Kidney epithelial cell (primary cell): ENCODE measurements at regions not wholly inside any gene's neighbourhood (a gene's known extent, or its start where the extent isn't known, plus 50 kb on each side); places are given as distances from the start of the nearest gene placed in this dataset.
"Not testable (repeated sequence)": the region's sequence is repeated elsewhere in the genome, so short reads cannot be mapped to it uniquely, and the experiment has no call there.

Experiments
- DNase-seq: peaks from one replicate; pipeline ENCODE4 v3.0.0-alpha.2; 2010; ENCODE audit warnings: low read depth
- H3K27me3 ChIP-seq: 2 replicates; pipeline ENCODE4 v1.6.0; 2011; ENCODE audit warnings: low read length; ENCODE audit not compliant: control insufficient read depth, insufficient read depth
- H3K36me3 ChIP-seq: 2 replicates; pipeline ENCODE4 v1.5.1; 2011; ENCODE audit warnings: low read length; ENCODE audit not compliant: control insufficient read depth, insufficient read depth
- H3K4me3 ChIP-seq: 2 replicates; pipeline ENCODE4 v1.5.1; 2011; ENCODE audit warnings: low read depth, mild to moderate bottlenecking, control low read depth, low read length
- TF ChIP-seq, protein P1 (sequence below): IDR thresholded peaks from 2 replicates; pipeline ENCODE4 v1.5.1; 2011; ENCODE audit warnings: mild to moderate bottlenecking, moderate library complexity, low read length, control low read depth, inconsistent platforms; ENCODE audit not compliant: insufficient read depth, poor library complexity, severe bottlenecking

DNA sequence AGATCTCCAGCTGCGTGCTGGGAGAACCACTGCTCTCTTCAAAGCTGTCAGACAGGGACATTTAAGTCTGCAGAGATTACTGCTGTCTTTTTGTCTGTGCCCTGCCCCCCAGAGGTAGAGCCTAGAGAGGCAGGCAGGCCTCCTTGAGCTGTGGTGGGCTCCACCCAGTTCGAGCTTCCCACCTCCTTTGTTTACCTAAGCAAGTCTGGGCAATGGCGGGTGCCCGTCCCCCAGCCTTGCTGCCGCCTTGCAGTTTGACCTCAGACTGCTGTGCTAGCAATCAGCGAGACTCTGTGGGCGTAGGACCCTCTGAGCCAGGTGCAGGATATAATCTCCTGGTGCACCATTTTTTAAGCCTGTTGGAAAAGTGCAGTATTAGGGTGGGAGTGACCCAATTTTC is 128.6 kb downstream of the ACTR3 start:
- H3K36me3 ChIP-seq, H3K27me3 ChIP-seq, H3K4me3 ChIP-seq, DNase-seq: not testable (repeated sequence)

DNA sequence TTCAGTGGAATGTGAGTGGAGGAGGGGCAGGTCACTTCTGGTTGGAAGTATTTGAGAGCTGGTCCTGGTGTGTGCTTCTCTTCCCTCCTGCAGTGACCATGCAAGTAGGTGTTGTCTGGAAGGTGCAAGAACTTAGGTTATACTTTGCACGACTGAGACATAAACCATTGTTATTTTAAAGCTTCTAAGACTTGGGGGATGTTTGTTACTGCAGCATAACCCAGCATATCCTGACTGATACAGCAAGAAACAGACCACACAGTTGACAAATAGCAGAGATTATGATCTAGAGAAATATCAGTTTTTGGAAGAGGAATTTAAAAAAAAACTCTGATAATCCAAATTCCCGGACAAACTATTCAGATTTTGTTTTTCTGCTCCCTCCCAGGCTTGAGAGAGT is 130.8 kb downstream of the ACTR3 start:
- Histone ChIP-seq H3K27me3 (no peaks in the 10 kb centered on the region), H3K36me3 (no peaks in the 10 kb centered on the region), H3K4me3 (no peak overlapping the region)
- DNase-seq: no peak
- TF ChIP-seq, protein P1, sequence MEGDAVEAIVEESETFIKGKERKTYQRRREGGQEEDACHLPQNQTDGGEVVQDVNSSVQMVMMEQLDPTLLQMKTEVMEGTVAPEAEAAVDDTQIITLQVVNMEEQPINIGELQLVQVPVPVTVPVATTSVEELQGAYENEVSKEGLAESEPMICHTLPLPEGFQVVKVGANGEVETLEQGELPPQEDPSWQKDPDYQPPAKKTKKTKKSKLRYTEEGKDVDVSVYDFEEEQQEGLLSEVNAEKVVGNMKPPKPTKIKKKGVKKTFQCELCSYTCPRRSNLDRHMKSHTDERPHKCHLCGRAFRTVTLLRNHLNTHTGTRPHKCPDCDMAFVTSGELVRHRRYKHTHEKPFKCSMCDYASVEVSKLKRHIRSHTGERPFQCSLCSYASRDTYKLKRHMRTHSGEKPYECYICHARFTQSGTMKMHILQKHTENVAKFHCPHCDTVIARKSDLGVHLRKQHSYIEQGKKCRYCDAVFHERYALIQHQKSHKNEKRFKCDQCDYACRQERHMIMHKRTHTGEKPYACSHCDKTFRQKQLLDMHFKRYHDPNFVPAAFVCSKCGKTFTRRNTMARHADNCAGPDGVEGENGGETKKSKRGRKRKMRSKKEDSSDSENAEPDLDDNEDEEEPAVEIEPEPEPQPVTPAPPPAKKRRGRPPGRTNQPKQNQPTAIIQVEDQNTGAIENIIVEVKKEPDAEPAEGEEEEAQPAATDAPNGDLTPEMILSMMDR: no peak

DNA sequence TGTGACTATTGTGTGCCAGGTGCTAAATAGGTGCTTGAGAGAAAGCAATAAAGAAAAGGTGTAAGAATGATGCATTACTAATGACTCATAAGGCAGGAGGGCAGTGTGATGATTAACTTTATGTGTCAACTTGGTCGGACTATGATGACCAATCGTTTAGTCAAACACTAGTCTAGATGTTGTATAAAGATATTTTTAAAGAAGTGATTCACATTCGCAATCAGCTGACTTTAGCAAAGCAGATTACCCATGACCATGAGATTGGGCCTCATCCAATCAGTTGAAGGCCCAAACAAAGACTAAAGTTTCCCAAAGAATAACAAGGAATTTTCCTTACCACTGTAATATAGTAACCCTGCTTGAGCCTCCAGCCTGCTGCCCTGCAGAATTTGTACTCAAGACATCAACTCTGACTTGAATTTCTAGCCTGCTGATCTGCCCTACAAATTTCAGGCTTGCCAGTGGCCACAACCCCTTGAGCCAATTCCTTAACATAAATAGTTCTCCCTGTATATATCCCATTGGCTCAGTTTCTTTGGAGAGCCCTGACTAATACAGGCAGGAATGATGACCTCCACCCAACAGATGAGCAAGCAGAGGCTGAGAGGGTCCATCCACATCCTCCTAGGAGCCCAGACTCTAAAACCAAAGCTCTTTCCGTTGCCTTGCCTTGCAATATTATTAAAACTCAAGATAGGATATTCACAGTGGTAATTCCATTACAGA is 132.6 kb downstream of the ACTR3 start:
- DNase-seq: peak; percentile 93

DNA sequence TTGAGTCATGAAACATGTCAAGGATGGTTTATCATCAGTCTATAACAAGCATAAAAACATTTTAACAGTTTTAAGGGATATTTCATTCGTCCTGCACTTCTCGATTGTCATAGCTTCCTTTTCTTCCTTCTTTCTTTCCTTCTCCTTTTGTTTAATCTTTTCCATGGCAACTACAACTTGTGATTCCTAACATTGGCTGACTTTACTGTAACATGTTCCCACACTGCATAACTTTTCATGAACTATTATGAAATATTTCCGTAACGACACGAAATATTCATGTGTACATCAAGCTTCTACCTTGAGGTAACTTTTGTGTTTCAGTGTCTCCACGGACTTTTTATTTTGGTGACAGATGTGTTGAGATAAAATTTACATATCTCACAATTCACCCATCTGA is 134.4 kb downstream of the ACTR3 start:
- no peak overlapping the region for H3K4me3 ChIP-seq
- H3K36me3 ChIP-seq: no peaks in the 10 kb centered on the region
- no peaks in the 10 kb centered on the region for H3K27me3 ChIP-seq
- no peak for DNase-seq
- TF ChIP-seq, protein P1: no peak

More for the DNA sequence above, 132.6 kb downstream of the ACTR3 start:
- no peaks in the 10 kb centered on the region for H3K27me3 ChIP-seq
- TF ChIP-seq, protein P1: no peak
- no peak overlapping the region for H3K4me3 ChIP-seq
- no peaks in the 10 kb centered on the region for H3K36me3 ChIP-seq

DNA sequence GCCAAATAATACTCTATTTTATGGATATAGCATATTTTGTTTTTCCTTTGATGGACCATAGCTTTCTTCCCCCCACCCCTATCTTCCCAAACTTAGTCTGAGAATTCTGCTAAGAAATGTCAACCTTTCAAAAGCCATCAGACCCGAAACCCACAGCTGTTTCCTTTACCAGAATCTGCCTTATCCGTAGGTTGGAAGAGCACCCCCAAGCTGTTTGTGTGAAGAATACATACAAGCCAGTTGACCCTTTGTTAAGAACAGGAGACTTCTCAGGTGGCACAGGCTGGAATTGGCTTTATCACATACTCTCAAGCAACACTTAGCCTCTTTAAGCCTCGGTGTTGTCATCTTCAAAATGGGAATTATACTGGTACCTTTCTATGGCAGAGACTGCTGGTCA is 135.1 kb downstream of the ACTR3 start:
- Histone ChIP-seq H3K27me3 (no peaks in the 10 kb centered on the region), H3K36me3 (no peaks in the 10 kb centered on the region), H3K4me3 (no peak overlapping the region)
- TF ChIP-seq, protein P1: no peak
- DNase-seq: no peak

DNA sequence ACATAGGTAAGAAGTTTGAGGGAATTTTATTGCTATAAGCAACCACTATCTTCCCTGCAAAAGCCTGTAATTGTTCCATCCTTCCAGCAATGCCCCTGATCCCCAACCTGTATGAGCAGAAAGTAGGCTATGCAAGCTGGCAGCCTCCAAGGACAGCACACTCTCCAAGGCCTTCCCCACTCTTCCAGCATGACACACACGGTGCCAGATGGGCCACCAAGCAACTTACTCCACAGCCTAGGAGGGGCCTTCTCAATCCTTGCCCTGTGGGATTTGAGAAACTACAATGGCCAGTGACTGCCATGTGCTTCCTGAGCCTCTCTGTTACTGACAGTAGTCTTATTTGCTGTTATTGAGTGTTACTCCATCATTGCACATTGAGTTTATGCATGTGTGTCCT is 137.5 kb downstream of the ACTR3 start:
- TF ChIP-seq, protein P1: no peak
- no peaks in the 10 kb centered on the region for H3K27me3 ChIP-seq
- no peak overlapping the region for H3K4me3 ChIP-seq
- no peak for DNase-seq
- no peaks in the 10 kb centered on the region for H3K36me3 ChIP-seq
